ENCODE measurements at regions not wholly inside any gene's neighbourhood (a gene's known extent, or its start where the extent isn't known, plus 50 kb on each side); places are given as distances from the start of the nearest gene placed in this dataset.

DNA sequence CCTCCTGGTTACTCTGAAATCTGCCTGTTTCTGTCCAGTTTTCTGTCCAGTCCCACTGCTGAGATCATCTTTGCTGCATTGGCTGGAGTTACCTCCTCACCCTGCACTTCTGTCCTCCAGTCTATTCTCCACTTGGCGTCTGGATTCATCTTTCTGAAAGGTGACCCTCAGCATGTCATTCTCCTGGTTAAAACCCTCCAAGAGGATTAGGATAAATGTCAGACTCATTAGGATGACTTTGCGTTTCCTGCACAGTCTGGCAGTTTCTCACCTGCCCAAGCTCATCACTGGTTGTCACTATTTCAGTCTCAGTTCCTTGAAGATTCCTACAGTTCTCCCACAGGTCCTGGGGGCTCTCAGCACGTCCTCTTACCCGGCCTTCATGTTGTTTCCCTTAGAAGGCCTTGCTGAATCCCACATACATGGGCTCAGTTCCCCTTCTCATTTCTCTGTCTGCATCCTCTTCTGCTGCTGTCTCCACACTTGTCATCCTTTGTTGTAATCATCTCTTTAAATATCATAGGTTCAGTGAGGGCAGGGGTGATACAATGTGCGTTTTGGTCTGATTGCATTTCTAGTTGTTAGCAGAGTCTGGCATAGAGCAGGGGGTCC is 374.8 kb downstream of the QKI start:
- no peaks in the 10 kb centered on the region for H3K27me3 ChIP-seq
- H3K4me3 ChIP-seq: no peak overlapping the region
- H3K36me3 ChIP-seq: no peaks in the 10 kb centered on the region
- peaks cover 0 to 52% (median 6%) of the 10 kb centered on the region in 4 donors for H3K4me1 ChIP-seq
- DNase-seq (ENCODE audit: low spot score in 2 of 2): no peak
- TF ChIP-seq, protein P1, sequence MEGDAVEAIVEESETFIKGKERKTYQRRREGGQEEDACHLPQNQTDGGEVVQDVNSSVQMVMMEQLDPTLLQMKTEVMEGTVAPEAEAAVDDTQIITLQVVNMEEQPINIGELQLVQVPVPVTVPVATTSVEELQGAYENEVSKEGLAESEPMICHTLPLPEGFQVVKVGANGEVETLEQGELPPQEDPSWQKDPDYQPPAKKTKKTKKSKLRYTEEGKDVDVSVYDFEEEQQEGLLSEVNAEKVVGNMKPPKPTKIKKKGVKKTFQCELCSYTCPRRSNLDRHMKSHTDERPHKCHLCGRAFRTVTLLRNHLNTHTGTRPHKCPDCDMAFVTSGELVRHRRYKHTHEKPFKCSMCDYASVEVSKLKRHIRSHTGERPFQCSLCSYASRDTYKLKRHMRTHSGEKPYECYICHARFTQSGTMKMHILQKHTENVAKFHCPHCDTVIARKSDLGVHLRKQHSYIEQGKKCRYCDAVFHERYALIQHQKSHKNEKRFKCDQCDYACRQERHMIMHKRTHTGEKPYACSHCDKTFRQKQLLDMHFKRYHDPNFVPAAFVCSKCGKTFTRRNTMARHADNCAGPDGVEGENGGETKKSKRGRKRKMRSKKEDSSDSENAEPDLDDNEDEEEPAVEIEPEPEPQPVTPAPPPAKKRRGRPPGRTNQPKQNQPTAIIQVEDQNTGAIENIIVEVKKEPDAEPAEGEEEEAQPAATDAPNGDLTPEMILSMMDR (IDR thresholded peaks at IDR 0.05): no peak
- no peak for TF ChIP-seq EP300 (IDR thresholded peaks at IDR 0.05)
- TF ChIP-seq POLR2A (IDR thresholded peaks at IDR 0.05): no peak
- WGBS, 2 donors: 81 to 87% methylated on average over 5 of the region's 5 CpGs
- H3K9me3 ChIP-seq: no peaks in the 10 kb centered on the region
- peak overlapping the region in 3 of 4 donors; percentile 6 to 86 (median 74) for H3K27ac ChIP-seq

GRCh38 chr6:163786995-163787671 is 372.6 kb downstream of the QKI start:
- Histone ChIP-seq H3K27ac (no peak overlapping the region), H3K9me3 (no peaks in the 10 kb centered on the region), H3K4me1 (peaks cover 0 to 51% (median 6%) of the 10 kb centered on the region in 4 donors), H3K27me3 (no peaks in the 10 kb centered on the region), H3K36me3 (no peaks in the 10 kb centered on the region), H3K4me3 (no peak overlapping the region)
- WGBS, 2 donors: 52% methylated on average over 2 of the region's 2 CpGs
- DNase-seq (ENCODE audit: low spot score in 2 of 2): no peak
- TF ChIP-seq EP300 (IDR thresholded peaks at IDR 0.05) (no peak), POLR2A (IDR thresholded peaks at IDR 0.05) (no peak)
- TF ChIP-seq, protein P1 (IDR thresholded peaks at IDR 0.05): no peak

GRCh38 chr6:163782436-163783003 is 368.0 kb downstream of the QKI start:
- 77 to 78% methylated on average over 7 of the region's 7 CpGs for WGBS, 2 donors
- H3K9me3 ChIP-seq: no peaks in the 10 kb centered on the region
- TF ChIP-seq EP300 (IDR thresholded peaks at IDR 0.05) (no peak), POLR2A (IDR thresholded peaks at IDR 0.05) (no peak)
- TF ChIP-seq, protein P1 (IDR thresholded peaks at IDR 0.05): no peak
- H3K4me3 ChIP-seq: no peak overlapping the region
- DNase-seq (ENCODE audit: low spot score in 2 of 2): no peak
- peaks cover 0 to 42% (median 3%) of the 10 kb centered on the region in 4 donors for H3K4me1 ChIP-seq
- no peaks in the 10 kb centered on the region for H3K27me3 ChIP-seq
- peak overlapping the region in 2 of 4 donors; percentile 43 to 62 for H3K27ac ChIP-seq
- no peaks in the 10 kb centered on the region for H3K36me3 ChIP-seq

GRCh38 chr6:163780994-163781393 is 366.5 kb downstream of the QKI start:
- TF ChIP-seq, protein P1 (IDR thresholded peaks at IDR 0.05): no peak
- peak in 1 of 2 donors; percentile 32 for TF ChIP-seq EP300 (IDR thresholded peaks at IDR 0.05)
- peak; percentile 48 to 55 for DNase-seq (ENCODE audit: low spot score in 2 of 2)
- Histone ChIP-seq H3K4me3 (no peak overlapping the region), H3K27ac (peak overlapping the region in 3 of 4 donors; percentile 5 to 68 (median 18)), H3K4me1 (peaks cover 0 to 30% (median 3%) of the 10 kb centered on the region in 4 donors), H3K27me3 (no peaks in the 10 kb centered on the region), H3K9me3 (no peaks in the 10 kb centered on the region), H3K36me3 (no peaks in the 10 kb centered on the region)
- WGBS, 2 donors: 29 to 39% methylated on average over 5 of the region's 5 CpGs

DNA sequence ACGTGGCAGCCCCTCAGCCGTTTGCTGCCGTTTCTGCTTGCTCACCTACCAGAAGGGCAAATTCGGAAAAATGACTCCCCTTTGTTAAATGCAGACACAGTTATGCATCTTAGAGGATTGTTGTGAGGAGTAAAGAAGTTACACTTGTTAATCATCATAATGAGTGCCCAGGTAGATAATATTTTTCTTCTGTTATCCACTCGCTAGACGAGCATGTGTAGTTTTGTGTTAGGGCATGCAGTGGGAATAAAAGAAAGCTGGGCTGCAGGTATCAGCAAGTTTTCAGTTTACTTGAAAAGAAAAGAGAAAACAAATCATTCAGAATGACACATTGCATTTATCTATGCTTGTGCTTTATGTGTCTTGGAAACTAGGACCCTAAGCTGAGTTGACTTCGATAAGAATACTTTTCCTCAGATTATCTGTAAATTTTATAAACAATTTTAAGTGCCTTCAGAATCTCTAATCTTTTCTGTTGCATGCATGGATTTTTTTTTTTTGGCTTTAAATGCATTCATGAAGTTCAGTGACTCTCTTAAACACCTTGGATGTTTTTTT is 365.3 kb downstream of the QKI start:
- Histone ChIP-seq H3K27ac (no peak overlapping the region), H3K4me1 (peaks cover 0 to 30% (median 3%) of the 10 kb centered on the region in 4 donors), H3K27me3 (no peaks in the 10 kb centered on the region), H3K4me3 (no peak overlapping the region), H3K9me3 (no peaks in the 10 kb centered on the region), H3K36me3 (no peaks in the 10 kb centered on the region)
- WGBS, 2 donors: 93 to 98% methylated on average over 7 of the region's 7 CpGs
- no peak for DNase-seq (ENCODE audit: low spot score in 2 of 2)
- TF ChIP-seq, protein P1 (IDR thresholded peaks at IDR 0.05): no peak
- TF ChIP-seq POLR2A (IDR thresholded peaks at IDR 0.05): no peak
- no peak for TF ChIP-seq EP300 (IDR thresholded peaks at IDR 0.05)

All from tibial nerve (tissue), 4 donors.